Sigmoid colon (tissue), 4 donors: ENCODE measurements at regions not wholly inside any gene's neighbourhood (a gene's known extent, or its start where the extent isn't known, plus 50 kb on each side); places are given as distances from the start of the nearest gene placed in this dataset.

Experiments used
- CTCF ChIP-seq, 4 experiments: fragments of 450-650 bp in 3 of 4; fragments of 200-600 bp in 1 of 4; IDR thresholded peaks; one replicate each; pipeline ENCODE4 v1.5.1; 2016 to 2019; ENCODE audit warnings: antibody characterized with exemption in 4 of 4, mild to moderate bottlenecking in 3 of 4, moderate library complexity in 2 of 4
- EP300 ChIP-seq, 4 donors: sonication (generic); formaldehyde crosslinking; IDR thresholded peaks; one replicate each; pipeline ENCODE4 v1.6.1; 2017; ENCODE audit warnings: antibody characterized with exemption in 4 of 4

GRCh38 chr5:82499725-82500244, 221.6 kb upstream of the RPS23 start:
- TF ChIP-seq EP300 (IDR thresholded peaks at IDR 0.05) (no peak), CTCF (IDR thresholded peaks at IDR 0.05) (no peak)
